SH-SY5Y (cell line): ENCODE measurements at regions not wholly inside any gene's neighbourhood (a gene's known extent, or its start where the extent isn't known, plus 50 kb on each side); places are given as distances from the start of the nearest gene placed in this dataset.

Source experiments
- GATA2 ChIP-seq: IDR thresholded peaks from 2 replicates; pipeline ENCODE4 v1.6.1; 2011; ENCODE audit warnings: mild to moderate bottlenecking, low read depth, low read length
- GATA3 ChIP-seq: IDR thresholded peaks from 2 replicates; pipeline ENCODE4 v1.6.1; 2011; ENCODE audit warnings: low read depth, mild to moderate bottlenecking, low read length, moderate library complexity

GRCh38 chr11:135008001-135008405 lies 596.0 kb upstream of the B3GAT1 start:
- TF ChIP-seq GATA3 (no peak), GATA2 (peak; percentile 59)
